ENCODE measurements at regions not wholly inside any gene's neighbourhood (a gene's known extent, or its start where the extent isn't known, plus 50 kb on each side); places are given as distances from the start of the nearest gene placed in this dataset.

- no peak for DNase-seq
Observed at GRCh38 chr4:140316799-140317198, 56.6 kb upstream of the SCOC start.

GRCh38 chr4:140315970-140316369, 57.5 kb upstream of the SCOC start:
- no peak for DNase-seq

DNA sequence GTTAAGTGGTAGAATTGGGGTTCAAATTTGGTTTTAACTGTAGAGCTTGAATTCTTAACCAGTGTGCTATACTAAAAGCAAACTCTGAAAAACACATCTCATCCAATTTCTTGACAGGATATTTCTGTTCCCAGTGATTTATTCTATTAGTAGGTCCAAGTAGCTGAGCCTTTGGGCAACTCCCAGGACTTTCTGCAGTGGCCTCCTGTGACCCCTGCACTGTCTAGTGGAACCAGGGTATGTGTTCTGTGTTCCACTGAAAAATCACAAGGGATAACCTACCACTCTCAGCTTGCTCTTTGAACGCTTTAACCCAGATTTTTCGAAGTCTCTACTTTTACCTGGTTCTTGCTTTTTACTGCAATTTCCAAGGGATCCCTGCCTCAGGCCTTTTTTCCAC, 58.0 kb upstream of the SCOC start:
- DNase-seq: no peak

GRCh38 chr4:140315019-140315418, 58.4 kb upstream of the SCOC start:
- no peak for DNase-seq

GRCh38 chr4:140312100-140312499, 61.3 kb upstream of the SCOC start:
- DNase-seq: no peak

DNA sequence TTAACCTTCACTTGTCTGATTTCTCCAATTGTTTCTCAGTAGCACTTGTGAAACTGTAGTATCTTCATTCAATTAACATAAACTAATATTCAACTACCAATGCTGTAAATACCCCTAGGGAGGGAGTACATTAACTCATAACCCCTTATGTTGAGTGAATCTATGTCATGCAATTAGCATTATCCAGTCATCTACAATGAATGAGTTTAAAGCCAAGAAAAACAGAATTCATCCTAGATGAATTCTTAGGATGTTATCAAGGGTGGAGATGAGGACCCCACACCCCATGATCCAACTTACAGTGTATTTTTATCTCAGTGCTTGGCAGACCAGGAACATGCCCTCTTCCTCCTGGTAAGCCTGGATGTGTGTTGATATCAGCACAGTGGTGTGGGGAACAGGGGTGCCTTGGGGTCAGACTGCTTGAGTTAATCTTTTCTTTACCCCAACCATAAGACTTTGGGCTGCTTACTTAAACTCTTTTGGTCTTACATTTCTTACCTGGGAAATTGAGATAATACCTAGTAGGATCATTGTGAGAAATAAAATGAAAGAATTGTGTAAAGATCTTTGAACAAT, 62.1 kb upstream of the SCOC start:
- DNase-seq: no peak

DNA sequence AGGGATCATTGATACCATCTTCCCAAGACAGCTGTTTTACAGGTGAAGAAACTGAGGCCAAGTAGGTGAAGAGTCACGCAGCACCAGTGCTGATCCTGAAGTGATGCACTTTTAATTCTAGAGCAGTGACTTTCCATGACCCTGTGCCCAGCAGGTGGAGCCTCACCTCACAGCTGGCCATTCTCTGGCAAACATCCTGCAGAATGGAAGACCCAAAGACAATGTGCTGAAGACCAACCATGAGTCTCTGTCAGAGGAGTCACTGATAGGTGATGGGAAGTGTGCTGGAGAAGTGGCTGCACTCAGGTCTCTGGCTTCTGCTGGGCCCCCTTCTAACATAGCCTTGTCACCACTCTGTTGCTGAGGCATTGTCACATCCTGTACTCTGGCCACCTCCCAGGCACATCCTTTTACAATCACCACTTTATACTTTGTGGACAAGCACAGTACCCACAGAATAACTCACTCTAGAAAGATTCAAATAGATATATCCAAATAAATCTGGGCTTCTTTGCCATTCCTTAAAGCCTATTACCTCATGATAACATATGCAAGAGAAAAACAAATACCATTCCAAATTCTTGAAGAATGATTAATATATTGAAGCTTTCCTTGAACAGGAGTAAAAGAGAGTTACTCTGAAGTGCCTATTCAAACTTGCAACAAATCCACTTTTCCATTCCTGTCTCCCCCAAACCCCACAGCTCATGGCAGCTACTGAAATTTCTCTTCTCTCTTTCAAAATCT, 64.1 kb upstream of the SCOC start:
- DNase-seq: no peak

DNA sequence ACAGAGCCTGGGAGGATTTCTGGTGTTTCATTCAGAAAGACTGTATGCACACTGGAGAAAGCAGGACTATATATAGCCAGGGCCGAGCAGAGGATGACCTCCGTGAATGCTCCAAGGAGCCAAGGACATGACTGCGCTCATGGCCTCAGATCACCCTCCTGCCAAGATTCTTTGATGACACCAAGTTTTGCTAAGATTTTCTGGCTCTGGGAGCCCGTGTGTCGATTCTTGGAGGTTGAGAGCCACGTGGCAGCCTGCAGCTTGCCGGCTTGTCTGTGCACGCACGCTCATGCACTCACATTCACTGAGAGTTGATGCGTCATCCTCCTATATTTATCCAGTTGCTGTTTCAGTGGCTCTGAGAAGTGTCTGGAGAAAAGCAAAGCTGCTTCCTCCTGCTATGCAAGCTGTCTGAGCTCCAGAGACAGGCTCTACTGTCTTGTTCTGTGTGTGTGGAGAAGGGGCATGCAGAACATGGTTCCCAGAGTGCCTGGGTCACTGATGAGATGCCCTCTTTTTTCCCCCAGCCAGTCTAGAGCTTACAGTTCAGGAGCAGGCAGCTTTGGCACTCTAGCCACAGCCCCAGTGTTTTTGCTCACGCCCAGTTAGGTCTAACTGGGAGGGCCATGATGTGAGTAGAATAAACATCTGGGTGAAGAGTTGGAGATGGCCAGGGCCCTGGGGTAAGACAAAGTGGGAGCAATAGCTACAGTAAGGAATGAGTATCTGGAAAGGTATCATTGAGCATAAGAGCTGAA, 64.9 kb upstream of the SCOC start:
- no peak for DNase-seq

GRCh38 chr4:140305053-140305452, 68.4 kb upstream of the SCOC start:
- DNase-seq: no peak

- DNase-seq: no peak
Observed at GRCh38 chr4:140304346-140304745, 69.1 kb upstream of the SCOC start.

DNA sequence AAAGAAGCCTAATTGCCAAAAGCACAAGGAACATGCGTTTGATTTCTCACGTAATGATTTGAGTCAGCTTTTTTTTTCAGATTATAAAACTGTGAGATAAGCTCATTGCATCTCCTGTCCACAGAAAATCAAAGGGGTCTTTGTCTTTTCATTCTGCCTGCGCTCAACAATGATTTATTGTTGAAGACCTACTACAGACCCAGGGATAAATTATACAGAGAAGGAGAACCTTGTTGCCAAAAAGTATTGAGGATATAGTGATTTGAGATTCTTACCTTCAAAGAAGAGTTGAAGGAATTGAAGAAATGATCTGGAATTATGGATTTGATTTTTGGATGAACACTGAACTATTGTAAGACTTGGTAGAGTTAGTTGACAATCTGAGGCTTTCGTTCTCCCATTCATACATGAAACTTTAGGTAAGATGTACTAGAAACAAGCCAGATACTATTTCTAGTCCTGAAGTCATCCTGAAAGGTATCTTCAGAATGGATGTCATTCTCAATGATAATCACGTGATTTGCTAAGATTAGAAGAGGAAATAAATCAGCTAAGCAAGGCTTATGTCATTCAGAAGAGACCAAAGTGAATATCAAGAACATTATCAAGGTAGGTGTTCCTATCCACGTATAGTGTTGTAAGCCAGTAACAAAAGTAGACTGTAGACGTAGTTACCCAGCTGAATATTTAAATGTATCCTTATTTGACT, 71.1 kb upstream of the SCOC start:
- DNase-seq: no peak

DNA sequence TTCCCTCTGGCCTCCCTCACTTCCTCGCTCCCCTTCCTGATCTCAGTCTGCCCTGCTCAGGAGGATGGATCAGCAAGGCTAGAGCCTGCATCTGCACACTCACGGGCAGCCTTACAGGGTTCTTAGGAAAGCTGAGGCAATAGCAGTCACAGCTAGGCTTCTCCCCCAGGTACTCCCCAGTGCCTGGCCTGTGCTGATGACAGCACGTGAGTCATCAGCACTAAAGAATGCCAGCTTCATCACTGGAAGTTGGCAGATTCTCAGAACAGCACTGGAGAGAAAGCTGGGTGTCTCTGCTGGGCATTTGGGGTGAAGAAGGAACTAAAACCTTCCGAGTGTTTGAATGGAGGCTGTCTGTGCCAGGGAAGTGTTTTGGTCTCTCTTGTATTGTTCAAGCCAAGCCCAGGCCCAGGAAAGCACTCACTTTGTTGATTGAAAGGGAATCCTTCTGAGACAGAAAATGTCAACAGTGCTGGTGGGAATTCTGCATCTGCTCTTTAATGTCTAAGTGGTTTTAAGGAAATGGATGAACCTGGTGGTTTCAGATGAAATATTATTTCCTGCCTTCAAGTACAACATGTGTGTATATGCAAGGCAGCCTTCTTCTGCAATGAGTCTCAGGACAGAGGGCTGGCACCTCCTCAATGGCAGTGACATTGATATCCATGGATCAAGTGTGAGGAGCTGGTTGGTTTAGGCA, 73.0 kb upstream of the SCOC start:
- DNase-seq: no peak

DNA sequence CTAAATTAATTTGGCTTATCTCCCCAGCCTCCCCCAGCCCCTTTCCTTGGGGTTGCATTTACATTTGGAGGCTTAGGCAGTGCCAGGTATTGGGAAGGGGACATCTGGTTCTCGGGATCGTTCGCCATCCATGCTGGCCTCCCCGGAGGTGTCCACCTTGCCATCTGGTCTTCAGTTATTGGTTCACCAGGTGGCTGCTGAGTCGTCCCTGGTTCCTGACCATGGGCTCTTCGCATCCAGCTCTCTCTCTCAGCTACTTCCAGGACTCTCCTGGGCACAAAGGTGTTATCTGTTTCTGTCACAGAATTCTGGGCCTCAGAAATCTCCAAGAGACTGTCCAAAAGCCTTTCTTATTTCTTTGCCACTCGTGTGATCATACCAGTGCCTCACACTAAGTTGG, 75.4 kb upstream of the SCOC start:
- DNase-seq: no peak

DNA sequence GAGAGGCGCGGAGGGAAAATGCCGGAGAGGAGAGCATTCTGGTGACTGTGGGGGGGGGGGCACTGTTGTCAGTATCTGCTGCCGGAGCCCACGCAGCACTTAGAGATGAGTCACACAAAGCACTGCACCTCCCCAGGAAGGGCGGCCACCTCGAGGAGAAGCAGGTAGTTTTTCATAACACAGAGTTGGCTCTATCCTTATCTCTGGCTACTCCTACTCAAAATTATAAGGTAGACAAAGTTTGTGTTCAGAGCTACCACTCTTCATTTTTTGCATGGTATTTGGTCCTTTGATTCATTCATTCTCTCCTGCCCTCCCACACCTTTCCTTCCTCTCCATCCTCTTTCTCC, 76.2 kb upstream of the SCOC start:
- DNase-seq: no peak

- DNase-seq: no peak
Observed at GRCh38 chr4:140296335-140297220, 76.9 kb upstream of the SCOC start.

- no peak for DNase-seq
Observed at GRCh38 chr4:140293979-140294378, 79.5 kb upstream of the SCOC start.

DNA sequence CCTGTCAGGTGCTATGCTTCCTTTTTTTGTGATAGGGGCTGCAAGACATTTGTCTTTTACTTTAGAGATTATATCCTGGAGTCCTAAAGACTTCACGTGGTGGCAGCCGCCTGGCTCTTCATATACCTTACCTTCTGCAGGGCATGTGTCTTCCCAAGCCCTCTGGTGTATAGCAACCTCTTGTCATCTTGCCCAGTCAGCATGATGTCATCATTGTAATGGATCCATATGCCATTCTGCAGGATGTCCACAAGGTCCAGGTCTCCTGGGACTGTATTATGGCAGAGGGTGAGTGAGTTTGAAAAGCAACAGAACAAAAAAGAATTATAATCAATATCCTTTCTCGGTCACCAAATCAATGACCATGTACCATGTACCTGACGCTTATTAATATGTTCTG, 82.2 kb upstream of the SCOC start:
- DNase-seq: no peak

- DNase-seq: no peak
Observed at GRCh38 chr4:140289486-140289885, 84.0 kb upstream of the SCOC start.

GRCh38 chr4:140286456-140286855, 87.0 kb upstream of the SCOC start:
- DNase-seq: no peak

DNA sequence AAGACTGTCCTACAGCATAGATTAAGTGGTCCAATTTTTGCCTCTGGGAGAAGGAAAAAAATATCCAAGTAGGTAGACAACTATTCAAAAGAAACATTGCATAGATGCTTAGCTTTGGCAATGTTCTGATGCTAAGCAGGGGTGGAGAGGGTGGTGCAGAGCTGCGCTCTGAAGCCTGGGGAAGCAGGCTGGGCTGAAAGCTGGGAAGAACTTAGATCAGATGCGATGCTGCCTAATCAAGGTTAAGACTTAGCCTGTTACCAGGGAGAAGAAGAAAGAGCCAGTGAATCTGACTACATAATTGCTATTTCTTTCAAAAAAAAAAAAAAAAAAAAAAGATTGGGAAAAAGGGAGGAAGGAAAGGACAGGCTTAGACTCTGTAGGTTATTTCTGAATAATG, 89.0 kb upstream of the SCOC start:
- DNase-seq: no peak

DNA sequence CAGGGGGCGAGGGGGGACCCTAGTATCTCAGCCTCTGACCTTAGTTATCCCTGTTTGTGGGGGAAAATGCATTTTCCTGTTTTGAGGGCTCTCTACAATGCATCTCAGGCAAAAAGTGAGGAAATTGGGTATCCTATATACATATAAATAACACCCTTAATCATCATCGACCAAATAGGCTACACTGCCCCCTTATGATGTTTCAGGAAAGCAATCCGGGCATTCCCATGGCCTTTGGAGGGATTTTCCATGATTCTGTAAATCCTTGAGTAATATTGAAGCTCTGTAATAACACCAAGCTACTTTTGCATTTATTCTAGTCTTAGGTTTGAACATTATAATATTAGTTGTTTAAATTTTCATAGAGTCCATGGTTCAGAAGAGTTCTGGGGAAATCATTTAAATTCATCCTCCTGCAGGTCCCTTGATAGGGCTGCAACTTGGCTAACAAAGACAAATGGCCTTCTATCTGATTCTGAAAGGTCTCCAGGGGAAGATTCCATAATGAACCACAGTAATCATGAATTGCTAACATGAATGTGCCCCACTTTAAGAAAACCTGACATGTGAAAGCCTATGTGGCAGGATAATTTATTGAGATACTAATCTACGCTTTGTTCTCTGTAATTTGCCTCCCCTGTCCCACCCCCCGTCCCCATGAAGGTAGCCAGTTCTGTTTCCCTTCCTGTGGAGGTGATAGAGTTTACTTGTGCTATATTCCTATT, 91.5 kb upstream of the SCOC start:
- DNase-seq: no peak

Measured in activated gamma-delta T cell (primary cell).